HG03571 (cell line): ENCODE measurements at regions not wholly inside any gene's neighbourhood (a gene's known extent, or its start where the extent isn't known, plus 50 kb on each side); places are given as distances from the start of the nearest gene placed in this dataset.

Experiments used
- ATAC-seq: cut with Tn5 transposase; IDR thresholded peaks from one replicate; pipeline ENCODE4 v1.9.1; 2021; ENCODE audit not compliant: unreplicated experiment

DNA sequence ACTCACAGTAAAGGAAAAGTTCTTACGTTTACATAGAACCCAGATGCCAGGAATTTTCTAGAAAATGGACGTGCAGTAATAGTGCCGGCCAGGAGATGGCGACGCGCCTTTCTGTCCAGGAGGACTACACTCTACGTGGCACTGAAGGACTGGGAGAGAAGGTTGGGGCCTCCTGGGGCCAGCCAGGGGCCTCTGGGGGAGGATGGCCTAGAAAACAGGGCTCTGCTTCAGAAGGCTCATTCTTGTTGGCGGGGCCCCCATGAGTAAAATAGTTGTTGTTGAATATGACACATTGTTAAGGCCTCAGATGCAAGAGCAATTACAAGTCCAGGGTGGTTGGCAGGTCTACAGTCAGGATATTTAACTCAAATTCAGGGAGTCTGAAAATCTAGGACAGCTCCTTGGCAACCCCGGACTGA lies 120.1 kb upstream of the MAX start:
- no peak for ATAC-seq

DNA sequence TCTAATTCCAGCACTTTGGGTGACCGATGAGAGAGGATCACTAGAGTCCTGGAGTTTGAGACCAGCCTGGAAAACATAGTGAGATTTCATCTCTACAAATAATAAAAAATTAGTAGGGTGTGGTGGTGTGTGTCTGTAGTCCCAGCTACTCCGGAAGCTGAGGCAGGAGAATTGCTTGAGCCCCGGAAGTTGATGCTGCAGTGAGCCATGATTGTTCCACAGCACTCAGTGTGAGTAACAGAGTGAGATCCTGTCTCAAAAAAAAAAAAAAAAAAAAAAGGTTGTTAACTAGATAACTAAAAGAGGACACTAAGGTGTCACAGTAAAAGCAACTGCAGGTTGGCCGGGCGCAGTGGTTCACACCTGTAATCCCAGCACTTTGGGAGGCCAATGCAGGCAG lies 121.3 kb upstream of the MAX start:
- no peak for ATAC-seq

DNA sequence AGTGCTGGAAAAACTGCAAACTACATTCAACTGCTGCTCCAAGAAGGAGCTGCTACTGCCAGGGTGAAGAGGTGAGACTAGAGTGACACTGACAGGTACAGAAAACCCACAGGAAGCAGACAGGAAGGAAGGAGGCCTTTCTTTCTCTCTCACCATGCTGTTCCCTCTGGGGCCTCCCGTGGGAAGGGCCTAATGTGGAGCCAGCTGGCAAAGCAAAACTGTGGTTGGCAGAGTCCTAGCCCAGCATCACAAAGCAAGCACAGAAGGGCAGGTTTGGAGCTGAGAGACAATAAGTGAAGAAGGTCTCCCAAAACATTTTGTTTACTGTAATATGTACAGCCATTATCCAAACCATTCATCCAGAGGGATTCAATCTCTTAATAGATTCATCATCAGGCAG lies 122.5 kb upstream of the MAX start:
- ATAC-seq = no peak

DNA sequence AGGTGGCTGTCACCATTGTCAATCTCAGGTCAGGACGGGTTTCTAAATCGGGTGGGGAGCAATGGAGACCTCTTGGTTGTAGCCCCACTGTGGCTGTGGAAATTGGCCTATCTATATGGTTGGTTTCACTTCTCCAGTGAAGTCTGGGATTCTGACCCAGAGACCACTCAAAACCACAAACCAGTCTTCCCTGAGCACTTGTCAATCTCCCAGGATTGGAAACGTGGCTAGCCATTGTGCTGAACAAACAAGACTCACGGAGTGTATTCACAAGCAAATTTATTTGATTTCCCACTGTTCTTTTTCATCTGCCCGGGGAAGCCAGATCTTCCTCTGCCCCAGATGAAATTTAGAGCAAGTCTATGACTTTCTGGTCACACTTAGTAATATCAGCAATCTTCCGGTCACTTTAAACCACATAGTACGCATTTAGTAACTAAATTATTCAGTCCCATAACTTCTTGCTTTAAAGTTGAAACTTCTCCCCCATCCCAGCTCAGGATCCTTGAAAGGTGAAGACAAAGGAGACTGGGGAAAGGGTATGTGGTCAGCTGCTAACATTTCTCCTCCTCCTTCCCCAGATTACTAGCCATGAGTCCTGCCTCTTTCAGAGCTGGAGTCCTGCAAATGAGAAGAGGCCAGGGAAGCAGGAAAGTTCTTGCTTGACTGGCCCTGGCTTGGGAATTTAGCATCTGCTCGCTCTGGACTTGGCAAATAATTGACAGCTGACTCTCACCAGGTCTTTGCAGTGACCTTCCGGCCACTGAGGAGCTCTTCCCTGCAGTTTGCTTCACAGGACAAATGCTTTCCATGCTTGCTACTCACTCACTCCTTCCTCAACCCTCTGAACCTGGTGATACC lies 123.2 kb upstream of the MAX start:
- no peak for ATAC-seq

DNA sequence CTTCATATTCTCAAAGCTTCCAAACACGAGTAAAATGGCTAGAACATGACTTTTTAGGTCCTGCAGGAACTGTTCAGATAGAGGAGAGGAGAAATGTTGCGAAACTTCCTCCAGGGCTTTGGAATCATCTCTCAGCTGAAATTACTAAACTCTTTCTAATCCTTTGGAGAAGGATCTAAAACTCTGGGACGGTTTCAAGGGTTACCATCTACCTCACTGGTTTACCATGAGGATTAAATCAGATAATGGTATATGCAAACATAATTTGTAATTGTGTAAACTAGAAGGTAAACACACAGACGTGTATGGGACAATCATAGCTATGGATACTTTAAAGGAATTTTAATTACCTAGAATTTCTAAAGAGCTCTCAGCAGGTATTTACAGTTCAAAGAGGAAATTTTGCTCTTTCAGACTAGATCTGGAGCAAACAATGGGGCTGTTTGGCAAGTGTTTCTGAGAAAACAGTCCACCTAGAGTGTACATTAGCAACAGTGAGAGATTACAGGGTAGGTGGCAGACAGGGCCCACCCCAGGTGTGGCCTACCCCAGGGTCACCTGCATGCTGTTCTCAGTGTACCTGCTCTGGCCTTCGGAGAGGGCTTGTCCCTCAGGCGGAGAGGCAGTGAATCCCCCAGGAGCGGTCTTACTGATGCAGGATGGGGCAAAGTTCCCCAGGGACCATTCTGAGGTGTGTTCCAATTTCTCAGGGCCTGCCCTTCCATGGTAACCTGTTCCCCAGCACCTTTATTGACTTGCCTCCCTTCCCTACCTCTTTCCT lies 124.7 kb upstream of the MAX start:
- no peak for ATAC-seq

DNA sequence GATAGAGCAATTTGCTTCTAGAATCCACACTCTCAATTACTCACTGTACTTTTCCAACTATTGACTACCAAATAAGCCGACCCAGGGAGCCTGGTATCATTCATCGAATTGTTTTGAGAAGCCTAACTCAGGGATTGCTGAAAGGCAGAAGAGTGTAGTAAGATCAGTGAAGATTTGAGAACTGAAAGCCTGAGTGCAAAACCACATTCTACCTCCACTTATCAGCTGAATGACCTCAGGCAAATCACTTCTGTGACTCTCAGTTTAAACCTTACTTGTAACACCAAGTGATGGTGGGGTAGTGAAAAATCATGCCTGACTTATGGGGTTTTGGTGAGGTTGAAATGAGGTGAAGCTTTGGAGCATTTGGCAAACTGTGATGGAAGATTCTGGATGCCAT lies 126.1 kb upstream of the MAX start:
- peak; percentile 84 for ATAC-seq

DNA sequence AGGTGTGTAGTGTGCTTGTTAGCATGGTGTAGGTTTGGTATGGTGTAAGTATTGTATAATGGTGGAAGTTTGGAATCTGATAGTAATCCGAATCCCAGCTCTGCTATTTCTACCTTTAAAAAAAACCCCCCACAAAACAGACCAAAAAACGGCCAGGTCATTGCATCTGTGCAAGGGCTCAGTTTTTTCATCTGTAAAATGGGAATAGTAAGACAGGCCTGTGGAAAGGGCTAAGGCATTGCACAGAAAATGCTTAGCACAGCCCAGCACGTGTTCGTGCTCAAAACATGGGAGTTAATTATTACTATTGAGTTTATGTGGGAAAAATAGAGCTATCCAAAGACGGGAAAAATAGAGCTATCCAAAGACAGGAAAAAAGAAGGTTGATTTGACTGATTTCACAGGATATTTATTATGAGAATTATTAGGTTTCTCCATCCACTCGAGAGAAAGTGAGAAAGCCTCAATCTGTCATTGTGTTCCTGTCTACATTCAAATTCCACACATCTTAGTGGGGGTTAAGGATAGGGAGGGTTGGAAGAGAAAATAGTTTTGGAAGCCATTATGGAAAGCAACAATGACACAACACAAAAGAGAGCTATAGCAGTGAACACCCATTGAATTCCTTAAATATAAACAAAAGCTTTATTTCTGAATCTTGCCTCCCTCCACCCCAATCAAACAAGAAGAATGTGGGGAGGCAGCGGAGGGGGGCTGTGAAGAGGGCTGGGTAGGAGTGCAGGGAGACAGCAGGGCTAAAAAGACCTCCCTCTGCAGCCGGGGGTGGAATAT lies 126.8 kb upstream of the MAX start:
- no peak for ATAC-seq

DNA sequence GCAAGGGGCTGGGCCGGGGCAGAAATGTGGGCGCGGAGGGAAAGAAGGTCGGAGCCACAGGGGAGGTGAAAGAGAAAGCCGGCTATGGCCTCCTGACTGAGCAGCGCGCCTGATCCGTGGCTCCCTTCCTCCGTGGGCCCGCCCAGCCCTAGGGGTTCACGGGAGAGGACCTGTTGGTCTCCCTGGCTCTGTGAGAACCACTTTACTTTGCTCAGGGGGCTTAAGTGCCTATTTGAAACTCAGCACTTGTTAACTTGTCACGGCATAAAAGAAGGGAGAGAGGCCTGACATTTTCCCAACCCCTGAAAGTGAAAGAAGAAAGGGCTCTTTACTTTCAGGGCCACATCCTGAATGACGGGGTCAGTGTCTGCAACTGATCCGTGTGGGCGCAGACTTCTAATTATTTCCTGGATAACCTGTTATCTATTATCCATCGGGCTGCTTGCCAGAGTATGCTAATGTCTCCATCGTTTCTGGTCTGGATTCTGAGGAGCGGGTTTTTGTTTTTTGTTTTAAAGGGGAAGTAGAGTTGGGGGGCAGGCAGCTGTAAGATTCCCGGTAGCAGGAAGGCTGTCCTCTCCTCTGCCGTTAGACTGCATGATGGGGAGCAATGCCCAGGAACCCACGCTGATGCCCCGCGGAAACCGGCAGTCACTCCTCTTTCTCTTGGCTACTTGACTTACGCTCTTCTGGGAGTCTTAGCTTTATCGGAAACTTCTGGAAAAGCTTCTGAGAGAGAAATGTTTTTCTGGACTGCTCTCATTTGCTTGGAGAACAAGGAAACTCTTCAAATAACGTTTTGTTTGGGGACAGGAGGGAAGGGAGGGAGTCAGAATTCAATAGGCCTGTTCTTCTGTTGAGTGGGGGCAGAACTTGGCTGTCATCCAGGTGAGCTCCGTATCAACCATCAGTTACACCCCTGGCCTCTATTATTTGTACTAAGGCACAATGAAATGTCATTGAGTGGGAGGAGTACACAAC lies 127.7 kb upstream of the MAX start:
- no peak for ATAC-seq

DNA sequence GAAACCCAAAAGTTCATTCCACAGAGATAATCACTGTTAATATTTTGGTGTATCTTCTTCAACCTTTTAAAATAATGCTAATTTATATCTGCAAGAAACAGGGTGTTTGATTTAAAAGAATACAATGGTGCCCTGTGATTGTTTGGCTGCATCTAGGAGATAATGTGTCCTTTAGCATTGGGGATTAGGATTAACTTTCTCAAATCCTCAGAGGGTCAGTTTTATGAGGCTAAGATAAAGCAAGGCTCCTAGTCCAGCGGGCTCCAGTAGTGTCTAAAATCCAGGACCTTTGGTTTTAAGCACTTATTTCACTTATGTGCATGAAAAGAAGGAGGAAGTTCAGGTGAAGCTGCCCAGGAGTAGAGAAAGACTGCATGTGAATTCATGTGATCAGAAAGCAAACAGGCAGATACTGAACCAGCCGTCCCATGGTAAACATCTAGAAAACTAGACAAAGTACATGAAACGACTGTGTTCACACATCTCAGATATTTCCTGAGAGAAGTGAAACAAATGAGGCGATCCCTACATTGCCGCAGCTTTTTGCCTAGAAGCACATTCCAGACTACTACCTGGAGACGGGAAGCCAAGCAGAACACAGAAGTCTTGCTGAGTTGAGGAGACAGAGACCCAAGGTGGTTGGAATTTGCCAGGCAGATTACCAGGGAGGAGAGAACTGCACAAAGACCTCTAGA lies 129.1 kb upstream of the MAX start:
- ATAC-seq = no peak

DNA sequence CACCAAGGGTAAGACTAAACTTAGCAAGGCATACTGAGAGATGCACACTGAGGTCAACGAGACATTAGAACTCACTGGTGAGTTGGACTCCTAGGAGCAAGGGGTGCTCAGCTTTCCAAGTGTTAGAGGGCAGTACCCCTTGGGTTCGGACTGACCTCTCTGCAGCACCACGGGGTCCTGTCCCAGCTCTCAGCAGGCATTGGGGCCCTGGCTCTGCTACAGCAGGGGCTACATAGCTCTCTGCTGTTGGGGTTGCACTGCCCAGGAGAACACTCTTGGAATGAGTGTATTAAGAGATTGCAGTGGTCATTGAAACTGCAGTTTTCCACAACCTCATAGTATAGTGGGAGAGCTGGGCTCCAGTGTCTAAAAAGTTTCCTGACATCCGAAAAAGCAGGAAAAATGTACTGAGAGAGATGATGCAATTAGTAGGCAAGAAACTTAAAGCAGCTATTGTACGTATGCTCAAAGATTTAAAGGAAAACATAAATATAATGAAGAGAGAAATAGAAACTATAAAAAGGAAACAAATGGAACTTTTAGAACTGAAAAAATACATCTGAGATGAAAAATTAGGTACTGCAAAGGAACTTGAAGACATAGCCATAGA lies 132.5 kb upstream of the MAX start:
- no peak for ATAC-seq

DNA sequence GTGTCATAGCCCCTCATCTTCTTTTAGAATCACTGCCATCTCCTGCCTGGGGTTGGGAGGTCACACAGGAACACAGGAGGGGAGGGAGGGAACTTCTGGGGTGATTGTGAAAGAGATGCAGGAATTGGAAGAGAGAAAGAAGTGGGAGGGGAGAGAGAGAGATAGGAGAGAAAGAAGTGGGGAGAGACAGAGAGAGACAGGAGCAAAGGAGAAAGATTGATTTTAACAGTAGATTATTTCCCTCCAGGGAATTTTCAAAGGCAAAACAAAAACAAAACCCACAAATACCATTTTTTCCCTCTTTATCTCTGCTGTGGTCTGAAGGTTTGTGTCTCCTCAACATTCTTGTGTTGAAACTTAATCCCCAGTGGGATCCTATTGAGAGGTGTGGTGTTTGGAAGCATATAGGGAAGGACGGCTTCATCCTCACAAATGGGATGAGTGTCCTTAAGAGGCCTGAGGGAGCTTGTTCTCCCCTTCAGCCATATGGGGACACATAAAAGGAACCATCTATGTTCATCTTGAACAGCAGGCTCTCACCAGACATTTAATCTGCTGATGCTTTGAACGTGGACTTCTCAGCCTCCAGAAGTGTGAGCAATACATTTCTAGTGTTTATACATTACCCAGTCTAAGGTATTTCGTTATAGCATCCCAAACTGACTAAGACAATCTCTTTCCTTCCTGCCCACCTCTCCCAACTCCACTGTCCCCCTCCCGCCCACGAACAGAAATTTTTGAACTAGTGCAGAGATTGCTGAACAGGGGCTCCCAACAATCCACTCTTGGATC lies 134.9 kb upstream of the MAX start:
- ATAC-seq = no peak

DNA sequence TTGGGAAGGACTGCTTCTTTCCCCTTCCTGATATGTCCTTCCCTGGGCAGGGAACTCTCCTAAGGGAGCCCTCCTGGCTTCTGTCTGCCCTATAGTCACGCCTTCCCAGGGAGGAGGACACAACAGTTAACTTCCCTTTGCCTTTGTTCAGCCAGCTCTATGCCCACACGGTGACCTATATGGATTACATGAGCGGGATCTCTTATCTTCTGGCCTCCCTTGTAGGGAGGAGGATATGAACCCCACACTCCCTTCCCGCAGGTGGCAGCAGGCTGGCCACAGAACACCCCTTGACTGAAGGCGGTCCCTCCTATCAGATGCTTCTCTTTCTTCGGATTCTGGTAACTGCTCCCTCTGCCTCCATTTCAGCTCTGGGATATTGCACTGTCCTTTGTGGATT lies 135.6 kb upstream of the MAX start:
- no peak for ATAC-seq

DNA sequence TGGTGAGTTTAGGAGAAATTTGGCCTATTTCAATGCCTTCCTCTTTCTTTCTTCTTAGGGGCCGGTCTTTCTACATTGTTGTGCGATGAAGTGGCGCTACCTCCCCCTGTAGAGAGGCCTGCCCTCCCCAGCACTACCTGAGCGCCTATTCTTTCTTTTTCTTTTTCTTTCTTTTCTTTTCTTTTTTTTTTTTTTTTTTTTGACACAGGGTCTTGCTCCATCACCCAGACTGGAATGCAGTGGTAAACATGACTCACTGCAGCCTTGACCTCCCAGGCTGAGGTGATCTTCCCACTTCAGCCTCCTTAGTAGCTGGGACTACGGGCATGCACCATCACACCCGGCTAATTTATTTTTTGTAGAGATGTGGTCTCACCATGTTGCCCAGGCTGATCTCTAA lies 136.1 kb upstream of the MAX start:
- ATAC-seq = no peak

DNA sequence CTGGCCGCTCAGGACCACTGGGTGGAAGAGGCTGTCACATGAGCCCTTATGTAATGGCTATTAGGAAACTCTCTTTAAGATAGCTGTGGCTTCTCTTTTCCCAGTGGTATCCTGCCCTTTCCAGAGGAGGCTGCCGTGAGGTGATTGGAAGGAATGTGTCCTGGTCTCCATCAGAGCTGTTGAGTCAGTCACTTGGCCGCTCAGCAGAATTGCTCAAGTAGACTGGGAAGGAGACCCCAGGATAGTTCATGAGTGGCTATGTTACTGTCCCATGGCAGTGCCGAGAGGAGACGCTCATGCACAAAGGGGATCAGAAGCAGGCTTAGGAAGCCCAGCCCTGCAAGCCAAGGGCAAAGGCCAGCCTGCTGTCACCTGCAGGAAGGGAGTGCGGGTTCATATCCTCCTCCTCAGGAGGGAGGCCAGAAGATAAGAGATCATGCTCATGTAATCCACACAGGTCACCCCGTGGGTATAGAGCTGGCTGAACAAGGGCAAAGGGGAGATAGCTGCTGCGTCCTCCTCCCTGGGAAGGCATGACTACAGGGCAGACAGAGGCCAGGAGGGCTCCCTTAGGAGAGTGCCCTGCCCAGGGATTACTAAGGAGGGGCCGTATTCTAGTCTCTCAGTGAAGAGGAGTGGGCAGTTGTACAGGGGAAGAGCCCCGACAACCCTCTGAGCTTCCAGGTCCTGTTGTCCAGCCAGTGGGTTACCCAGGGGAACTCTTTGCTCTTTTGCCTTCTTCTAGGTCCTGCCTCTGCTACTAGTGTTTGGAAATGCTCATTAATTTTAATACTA lies 137.0 kb upstream of the MAX start:
- no peak for ATAC-seq

DNA sequence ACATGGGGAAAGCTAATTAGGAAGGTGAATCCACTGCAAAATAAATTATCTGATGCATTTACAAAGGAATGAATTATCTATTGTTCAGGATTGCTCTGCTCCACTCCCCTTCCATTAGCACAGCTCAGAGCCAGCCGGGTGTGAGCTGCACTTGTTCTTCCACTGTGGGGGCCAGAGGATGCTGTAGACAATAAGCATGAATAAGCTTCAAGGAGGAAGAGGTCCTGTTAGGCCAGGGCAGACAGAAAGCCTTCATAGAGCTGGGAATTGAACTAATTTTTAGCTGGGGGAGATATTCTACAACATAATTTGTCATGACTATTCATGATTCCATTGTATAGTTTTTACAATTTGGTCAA lies 137.6 kb upstream of the MAX start:
- no peak for ATAC-seq

DNA sequence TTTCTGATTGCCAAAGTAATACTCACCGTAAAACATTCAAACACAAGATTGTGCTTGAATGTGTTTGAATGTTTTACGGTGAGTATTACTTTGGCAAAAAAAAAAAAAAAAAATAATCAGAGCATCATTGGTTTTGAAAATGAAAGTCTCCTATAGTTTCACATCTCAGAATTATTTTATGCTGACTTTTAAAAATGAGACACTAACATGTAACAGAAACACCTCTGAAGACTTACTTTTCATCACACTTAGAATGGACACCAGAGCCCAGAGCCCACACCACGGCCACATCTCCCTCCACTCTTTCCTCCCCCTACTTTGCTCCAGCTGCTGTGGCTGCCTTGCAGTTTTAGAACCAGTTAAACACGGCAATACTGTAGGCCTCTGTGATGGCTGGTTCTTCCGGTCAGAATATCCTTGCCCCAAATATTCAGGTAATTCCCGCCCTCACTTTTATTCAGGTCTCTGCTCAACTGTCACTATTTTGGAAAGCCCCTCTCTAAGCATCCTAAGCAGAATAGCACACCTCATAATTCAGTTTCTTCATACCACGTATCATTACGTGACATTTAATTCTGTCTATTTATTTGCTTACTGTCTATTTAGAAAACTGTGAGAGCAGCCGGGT lies 138.9 kb upstream of the MAX start:
- ATAC-seq = no peak

DNA sequence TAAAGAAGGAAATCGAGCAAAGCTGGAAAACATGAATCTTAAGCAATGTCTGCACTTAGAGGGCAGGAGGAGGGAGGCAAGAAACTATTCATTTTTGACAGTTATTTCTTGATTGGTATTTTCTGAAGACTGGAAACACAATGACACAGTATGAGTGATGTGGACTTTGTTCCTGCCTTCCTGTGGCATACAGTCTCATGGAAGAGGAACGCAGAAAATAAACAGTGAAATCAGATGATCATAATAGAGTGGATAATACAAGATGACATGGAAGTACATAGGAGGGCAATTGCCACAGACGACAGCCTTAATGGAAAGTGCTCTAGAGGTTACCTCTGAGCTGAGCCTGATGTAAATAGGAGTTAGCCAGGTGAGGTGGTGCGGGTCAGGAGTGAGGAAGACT lies 140.4 kb upstream of the MAX start:
- no peak for ATAC-seq
